ENCODE measurements at regions not wholly inside any gene's neighbourhood (a gene's known extent, or its start where the extent isn't known, plus 50 kb on each side); places are given as distances from the start of the nearest gene placed in this dataset.

GRCh38 chr15:93286446-93286845 is 197.4 kb upstream of the RGMA start:
- TF ChIP-seq SIN3A (IDR thresholded peaks at IDR 0.05; ENCODE audit: borderline replicate concordance, insufficient read depth, low read length) (no peak), REST (IDR thresholded peaks at IDR 0.05; ENCODE audit: insufficient read depth in 1 of 2, low read depth in 2 of 2, low read length in 2 of 2) (no peak), POLR2AphosphoS5 (IDR thresholded peaks at IDR 0.05; ENCODE audit: low read depth, low read length) (no peak), FOXP2 (optimal IDR thresholded peaks at IDR 0.05; ENCODE audit: borderline replicate concordance, extremely low read depth, extremely low read length, insufficient read depth) (no peak), TAF1 (IDR thresholded peaks at IDR 0.05; ENCODE audit: borderline replicate concordance, insufficient read depth, low read length) (no peak)

- TF ChIP-seq TAF1 (IDR thresholded peaks at IDR 0.05; ENCODE audit: borderline replicate concordance, insufficient read depth, low read length): no peak
- no peak for TF ChIP-seq REST (IDR thresholded peaks at IDR 0.05; ENCODE audit: insufficient read depth in 1 of 2, low read depth in 2 of 2, low read length in 2 of 2)
- no peak for TF ChIP-seq POLR2AphosphoS5 (IDR thresholded peaks at IDR 0.05; ENCODE audit: low read depth, low read length)
- TF ChIP-seq SIN3A (IDR thresholded peaks at IDR 0.05; ENCODE audit: borderline replicate concordance, insufficient read depth, low read length): no peak
- TF ChIP-seq FOXP2 (optimal IDR thresholded peaks at IDR 0.05; ENCODE audit: borderline replicate concordance, extremely low read depth, extremely low read length, insufficient read depth): no peak
These were observed 194.8 kb upstream of the RGMA start for GRCh38 chr15:93283854-93284253.

GRCh38 chr15:93282808-93283207 is 193.8 kb upstream of the RGMA start:
- no peak for TF ChIP-seq POLR2AphosphoS5 (IDR thresholded peaks at IDR 0.05; ENCODE audit: low read depth, low read length)
- no peak for TF ChIP-seq REST (IDR thresholded peaks at IDR 0.05; ENCODE audit: insufficient read depth in 1 of 2, low read depth in 2 of 2, low read length in 2 of 2)
- TF ChIP-seq SIN3A (IDR thresholded peaks at IDR 0.05; ENCODE audit: borderline replicate concordance, insufficient read depth, low read length): no peak
- TF ChIP-seq FOXP2 (optimal IDR thresholded peaks at IDR 0.05; ENCODE audit: borderline replicate concordance, extremely low read depth, extremely low read length, insufficient read depth): no peak
- TF ChIP-seq TAF1 (IDR thresholded peaks at IDR 0.05; ENCODE audit: borderline replicate concordance, insufficient read depth, low read length): no peak

GRCh38 chr15:93278783-93279182 is 189.8 kb upstream of the RGMA start:
- TF ChIP-seq POLR2AphosphoS5 (IDR thresholded peaks at IDR 0.05; ENCODE audit: low read depth, low read length) (no peak), SIN3A (IDR thresholded peaks at IDR 0.05; ENCODE audit: borderline replicate concordance, insufficient read depth, low read length) (no peak)

GRCh38 chr15:93278006-93278405 is 189.0 kb upstream of the RGMA start:
- no peak for TF ChIP-seq POLR2AphosphoS5 (IDR thresholded peaks at IDR 0.05; ENCODE audit: low read depth, low read length)
- no peak for TF ChIP-seq TAF1 (IDR thresholded peaks at IDR 0.05; ENCODE audit: borderline replicate concordance, insufficient read depth, low read length)
- TF ChIP-seq FOXP2 (optimal IDR thresholded peaks at IDR 0.05; ENCODE audit: borderline replicate concordance, extremely low read depth, extremely low read length, insufficient read depth): no peak
- no peak for TF ChIP-seq REST (IDR thresholded peaks at IDR 0.05; ENCODE audit: insufficient read depth in 1 of 2, low read depth in 2 of 2, low read length in 2 of 2)
- no peak for TF ChIP-seq SIN3A (IDR thresholded peaks at IDR 0.05; ENCODE audit: borderline replicate concordance, insufficient read depth, low read length)

Measured in PFSK-1 (cell line).